Neural progenitor cell (in vitro differentiated cells): ENCODE measurements at regions not wholly inside any gene's neighbourhood (a gene's known extent, or its start where the extent isn't known, plus 50 kb on each side); places are given as distances from the start of the nearest gene placed in this dataset.

Experiments used
- DNase-seq: peaks from one replicate; pipeline ENCODE4 v3.0.0-alpha.2; 2016; ENCODE audit warnings: low spot score
- H2AFZ ChIP-seq: fragments of 200-600 bp; sonication (generic); replicated peaks from 2 replicates; pipeline ENCODE4 v1.6.1; 2016; ENCODE audit warnings: antibody characterized with exemption
- H3F3A ChIP-seq: fragments of 200-600 bp; sonication (generic); 2 replicates; pipeline ENCODE4 v1.6.1; 2016; ENCODE audit warnings: antibody characterized with exemption, low read depth
- H3K27ac ChIP-seq: fragments of 200-600 bp; sonication (generic); 2 replicates; pipeline ENCODE4 v1.5.1; 2016; ENCODE audit warnings: mild to moderate bottlenecking
- H3K27me3 ChIP-seq: fragments of 200-600 bp; sonication (generic); 2 replicates; pipeline ENCODE4 v1.6.1; 2016; ENCODE audit warnings: mild to moderate bottlenecking, moderate library complexity
- H3K36me3 ChIP-seq: fragments of 200-600 bp; sonication (generic); 2 replicates; pipeline ENCODE4 v1.5.1; 2016
- H3K4me1 ChIP-seq: fragments of 200-600 bp; sonication (generic); 2 replicates; pipeline ENCODE4 v1.6.1; 2016; ENCODE audit warnings: mixed run types
- H3K4me2 ChIP-seq: fragments of 200-600 bp; sonication (generic); 2 replicates; pipeline ENCODE4 v1.6.1; 2016
- H3K4me3 ChIP-seq: fragments of 200-600 bp; sonication (generic); 2 replicates; pipeline ENCODE4 v1.5.1; 2016
- H3K79me2 ChIP-seq: fragments of 200-600 bp; sonication (generic); 2 replicates; pipeline ENCODE4 v1.6.1; 2016; ENCODE audit warnings: low read depth
- H3K9ac ChIP-seq: fragments of 200-600 bp; sonication (generic); 2 replicates; pipeline ENCODE4 v1.6.1; 2016
- H3K9me3 ChIP-seq: fragments of 200-600 bp; sonication (generic); 2 replicates; pipeline ENCODE4 v1.5.1; 2016; ENCODE audit warnings: low read depth
- H4K20me1 ChIP-seq: fragments of 200-600 bp; sonication (generic); 2 replicates; pipeline ENCODE4 v1.6.1; 2016; ENCODE audit warnings: low read depth
- H3K27ac Mint-ChIP-seq: 3 replicates; pipeline ENCODE4 v1.8.0; 2021; ENCODE audit warnings: mixed read lengths
- H3K27me3 Mint-ChIP-seq: 2 replicates; pipeline ENCODE4 v1.8.0; 2022; ENCODE audit warnings: low read depth, mild to moderate bottlenecking, inconsistent platforms, moderate library complexity, mixed read lengths; ENCODE audit not compliant: insufficient read depth
- H3K36me3 Mint-ChIP-seq: 3 replicates; pipeline ENCODE4 v1.8.0; 2021; ENCODE audit warnings: mixed read lengths
- H3K4me1 Mint-ChIP-seq: 3 replicates; pipeline ENCODE4 v1.8.0; 2021; ENCODE audit warnings: mixed read lengths
- H3K4me3 Mint-ChIP-seq: 3 replicates; pipeline ENCODE4 v1.8.0; 2021; ENCODE audit warnings: mild to moderate bottlenecking, moderate library complexity, mixed read lengths
- H3K9me3 Mint-ChIP-seq: 3 replicates; pipeline ENCODE4 v1.8.0; 2020; ENCODE audit warnings: mixed read lengths
- CTCF ChIP-seq: fragments of 200-600 bp; sonication (generic); IDR thresholded peaks from 2 replicates; pipeline ENCODE4 v1.5.1; 2017; ENCODE audit warnings: antibody characterized with exemption, mild to moderate bottlenecking
- EZH2 ChIP-seq: fragments of 200-600 bp; sonication (generic); IDR thresholded peaks from 2 replicates; pipeline ENCODE4 v1.6.1; 2017; ENCODE audit warnings: antibody characterized with exemption, mild to moderate bottlenecking, moderate library complexity
- EZH2phosphoT487 ChIP-seq: fragments of 200-600 bp; sonication (generic); IDR thresholded peaks from 2 replicates; pipeline ENCODE4 v1.6.1; 2017; ENCODE audit warnings: antibody characterized with exemption

- H3K4me1 ChIP-seq = peaks cover 6% of the 10 kb centered on the region
- no peaks in the 10 kb centered on the region for H4K20me1 ChIP-seq
- no peak for DNase-seq
- Mint-ChIP-seq H3K27me3 (peaks cover 2% of the 10 kb centered on the region), H3K27ac (no peak overlapping the region), H3K4me3 (no peak overlapping the region), H3K36me3 (no peaks in the 10 kb centered on the region), H3K9me3 (no peaks in the 10 kb centered on the region), H3K4me1 (peaks cover 12% of the 10 kb centered on the region)
- H3K4me2 ChIP-seq = no peak overlapping the region
- H3K36me3 ChIP-seq = no peaks in the 10 kb centered on the region
- TF ChIP-seq CTCF = no peak
- no peak for TF ChIP-seq EZH2
- no peak for TF ChIP-seq EZH2phosphoT487
- no peaks in the 10 kb centered on the region for H3F3A ChIP-seq
- no peaks in the 10 kb centered on the region for H3K9me3 ChIP-seq
- no peaks in the 10 kb centered on the region for H3K27me3 ChIP-seq
- H3K27ac ChIP-seq = no peak overlapping the region
- H3K4me3 ChIP-seq = no peak overlapping the region
- no peak overlapping the region for H3K9ac ChIP-seq
- H3K79me2 ChIP-seq = no peaks in the 10 kb centered on the region
- H2AFZ ChIP-seq = peak overlapping the region; percentile 45
Measured at GRCh38 chr10:131461093-131461492, 149.6 kb upstream of the TCERG1L start.

GRCh38 chr10:131464789-131465188 lies 153.3 kb upstream of the TCERG1L start:
- Mint-ChIP-seq H3K27me3 (peaks cover 2% of the 10 kb centered on the region), H3K27ac (no peak overlapping the region), H3K4me3 (no peak overlapping the region), H3K4me1 (peaks cover 8% of the 10 kb centered on the region), H3K9me3 (no peaks in the 10 kb centered on the region), H3K36me3 (no peaks in the 10 kb centered on the region)
- no peaks in the 10 kb centered on the region for H3K9me3 ChIP-seq
- no peak overlapping the region for H3K9ac ChIP-seq
- peaks cover 6% of the 10 kb centered on the region for H3K4me1 ChIP-seq
- TF ChIP-seq EZH2phosphoT487 (no peak), EZH2 (no peak), CTCF (no peak)
- H3K4me3 ChIP-seq = no peak overlapping the region
- no peaks in the 10 kb centered on the region for H3K27me3 ChIP-seq
- H3K79me2 ChIP-seq = no peaks in the 10 kb centered on the region
- H3K36me3 ChIP-seq = no peaks in the 10 kb centered on the region
- H2AFZ ChIP-seq = no peak overlapping the region
- H4K20me1 ChIP-seq = no peaks in the 10 kb centered on the region
- no peak overlapping the region for H3K27ac ChIP-seq
- no peaks in the 10 kb centered on the region for H3F3A ChIP-seq
- no peak overlapping the region for H3K4me2 ChIP-seq
- DNase-seq = no peak

DNA sequence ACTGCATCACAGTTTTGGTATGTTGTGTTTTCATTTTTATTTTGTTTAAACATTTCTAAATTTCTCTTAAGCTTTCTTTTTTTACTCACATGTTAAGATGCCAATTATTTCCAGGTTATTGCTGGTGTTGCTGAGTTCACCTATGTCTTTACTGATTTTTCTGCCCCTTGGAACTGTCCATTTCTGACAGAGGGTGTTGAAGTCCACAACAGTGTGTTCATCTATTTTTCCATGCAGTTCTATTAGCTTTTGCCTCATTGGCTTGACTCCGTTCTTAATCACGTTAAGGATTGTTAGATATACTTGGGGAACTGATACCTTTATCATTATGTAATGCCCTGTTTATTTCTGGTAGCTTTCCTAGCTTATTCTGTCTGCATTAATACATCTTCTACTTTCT lies 158.0 kb upstream of the TCERG1L start:
- H3K79me2 ChIP-seq = no peaks in the 10 kb centered on the region
- H2AFZ ChIP-seq = no peak overlapping the region
- H3K27ac ChIP-seq = no peak overlapping the region
- Mint-ChIP-seq H3K27me3 (no peaks in the 10 kb centered on the region), H3K9me3 (no peaks in the 10 kb centered on the region), H3K27ac (no peak overlapping the region), H3K4me1 (no peaks in the 10 kb centered on the region), H3K36me3 (no peaks in the 10 kb centered on the region), H3K4me3 (no peak overlapping the region)
- no peaks in the 10 kb centered on the region for H3F3A ChIP-seq
- no peak overlapping the region for H3K9ac ChIP-seq
- DNase-seq = no peak
- TF ChIP-seq EZH2 = no peak
- no peak for TF ChIP-seq CTCF
- TF ChIP-seq EZH2phosphoT487 = no peak
- no peaks in the 10 kb centered on the region for H3K9me3 ChIP-seq
- H3K4me1 ChIP-seq = no peaks in the 10 kb centered on the region
- no peaks in the 10 kb centered on the region for H4K20me1 ChIP-seq
- H3K4me3 ChIP-seq = no peak overlapping the region
- no peaks in the 10 kb centered on the region for H3K27me3 ChIP-seq
- H3K36me3 ChIP-seq = no peaks in the 10 kb centered on the region
- no peak overlapping the region for H3K4me2 ChIP-seq
